ENCODE measurements at regions not wholly inside any gene's neighbourhood (a gene's known extent, or its start where the extent isn't known, plus 50 kb on each side); places are given as distances from the start of the nearest gene placed in this dataset.

DNA sequence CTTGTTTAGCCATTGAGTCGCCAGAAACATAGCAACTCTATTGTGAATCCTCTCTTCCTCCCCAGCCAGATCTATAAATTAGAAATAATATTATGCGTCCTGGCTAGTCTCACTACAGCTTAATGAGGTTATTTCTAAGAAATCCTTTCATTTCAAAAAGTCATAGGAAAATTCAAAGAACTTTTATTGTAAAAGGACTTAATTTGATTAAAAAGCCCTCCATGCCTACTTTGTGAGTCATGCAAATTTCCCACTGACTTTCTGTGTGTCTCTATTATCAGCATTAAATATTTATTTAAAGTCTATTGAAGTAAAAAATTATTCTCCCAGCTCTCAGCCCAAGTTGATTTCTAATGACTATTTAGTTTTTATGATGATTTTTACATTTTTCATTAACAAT, 160.7 kb downstream of the PHLDA1 start:
- Histone ChIP-seq H3K4me3 (ENCODE audit: low read depth in 1 of 3, low read length in 3 of 3) (no peak overlapping the region), H3K9ac (ENCODE audit: low read depth in 1 of 2, low read length in 2 of 2) (no peak overlapping the region), H3K4me1 (ENCODE audit: control insufficient read depth in 4 of 4, insufficient read depth in 4 of 4, low read length in 3 of 4) (peaks cover 0 to 7% (median 2%) of the 10 kb centered on the region in 4 donors), H3K36me3 (ENCODE audit: control insufficient read depth in 4 of 4, insufficient read depth in 3 of 4, low read depth in 1 of 4, low read length in 3 of 4) (no peaks in the 10 kb centered on the region), H3K9me3 (ENCODE audit: control insufficient read depth in 4 of 4, low read length in 3 of 4) (no peaks in the 10 kb centered on the region), H3K27me3 (ENCODE audit: control insufficient read depth in 4 of 4, insufficient read depth in 4 of 4, low read length in 3 of 4) (no peaks in the 10 kb centered on the region), H3K27ac (ENCODE audit: low read depth in 1 of 2, low read length in 2 of 2) (no peak overlapping the region)
- TF ChIP-seq HNF4G (IDR thresholded peaks at IDR 0.05), result no peak
- no peak for TF ChIP-seq JUND (IDR thresholded peaks at IDR 0.05)
- TF ChIP-seq RXRA (IDR thresholded peaks at IDR 0.05), result no peak
- no peak for TF ChIP-seq FOXA2 (IDR thresholded peaks at IDR 0.05)
- TF ChIP-seq, protein P1, sequence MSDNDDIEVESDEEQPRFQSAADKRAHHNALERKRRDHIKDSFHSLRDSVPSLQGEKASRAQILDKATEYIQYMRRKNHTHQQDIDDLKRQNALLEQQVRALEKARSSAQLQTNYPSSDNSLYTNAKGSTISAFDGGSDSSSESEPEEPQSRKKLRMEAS (IDR thresholded peaks at IDR 0.05), result no peak
- no peak for TF ChIP-seq RAD21 (IDR thresholded peaks at IDR 0.05)
- no peak for TF ChIP-seq YY1 (IDR thresholded peaks at IDR 0.05)
- no peak for TF ChIP-seq HNF4A (conservative IDR thresholded peaks at IDR 0.05)
- TF ChIP-seq, protein P2, sequence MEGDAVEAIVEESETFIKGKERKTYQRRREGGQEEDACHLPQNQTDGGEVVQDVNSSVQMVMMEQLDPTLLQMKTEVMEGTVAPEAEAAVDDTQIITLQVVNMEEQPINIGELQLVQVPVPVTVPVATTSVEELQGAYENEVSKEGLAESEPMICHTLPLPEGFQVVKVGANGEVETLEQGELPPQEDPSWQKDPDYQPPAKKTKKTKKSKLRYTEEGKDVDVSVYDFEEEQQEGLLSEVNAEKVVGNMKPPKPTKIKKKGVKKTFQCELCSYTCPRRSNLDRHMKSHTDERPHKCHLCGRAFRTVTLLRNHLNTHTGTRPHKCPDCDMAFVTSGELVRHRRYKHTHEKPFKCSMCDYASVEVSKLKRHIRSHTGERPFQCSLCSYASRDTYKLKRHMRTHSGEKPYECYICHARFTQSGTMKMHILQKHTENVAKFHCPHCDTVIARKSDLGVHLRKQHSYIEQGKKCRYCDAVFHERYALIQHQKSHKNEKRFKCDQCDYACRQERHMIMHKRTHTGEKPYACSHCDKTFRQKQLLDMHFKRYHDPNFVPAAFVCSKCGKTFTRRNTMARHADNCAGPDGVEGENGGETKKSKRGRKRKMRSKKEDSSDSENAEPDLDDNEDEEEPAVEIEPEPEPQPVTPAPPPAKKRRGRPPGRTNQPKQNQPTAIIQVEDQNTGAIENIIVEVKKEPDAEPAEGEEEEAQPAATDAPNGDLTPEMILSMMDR (IDR thresholded peaks at IDR 0.05; ENCODE audit: low read depth, low read length, missing input control), result no peak
- TF ChIP-seq, protein P3, sequence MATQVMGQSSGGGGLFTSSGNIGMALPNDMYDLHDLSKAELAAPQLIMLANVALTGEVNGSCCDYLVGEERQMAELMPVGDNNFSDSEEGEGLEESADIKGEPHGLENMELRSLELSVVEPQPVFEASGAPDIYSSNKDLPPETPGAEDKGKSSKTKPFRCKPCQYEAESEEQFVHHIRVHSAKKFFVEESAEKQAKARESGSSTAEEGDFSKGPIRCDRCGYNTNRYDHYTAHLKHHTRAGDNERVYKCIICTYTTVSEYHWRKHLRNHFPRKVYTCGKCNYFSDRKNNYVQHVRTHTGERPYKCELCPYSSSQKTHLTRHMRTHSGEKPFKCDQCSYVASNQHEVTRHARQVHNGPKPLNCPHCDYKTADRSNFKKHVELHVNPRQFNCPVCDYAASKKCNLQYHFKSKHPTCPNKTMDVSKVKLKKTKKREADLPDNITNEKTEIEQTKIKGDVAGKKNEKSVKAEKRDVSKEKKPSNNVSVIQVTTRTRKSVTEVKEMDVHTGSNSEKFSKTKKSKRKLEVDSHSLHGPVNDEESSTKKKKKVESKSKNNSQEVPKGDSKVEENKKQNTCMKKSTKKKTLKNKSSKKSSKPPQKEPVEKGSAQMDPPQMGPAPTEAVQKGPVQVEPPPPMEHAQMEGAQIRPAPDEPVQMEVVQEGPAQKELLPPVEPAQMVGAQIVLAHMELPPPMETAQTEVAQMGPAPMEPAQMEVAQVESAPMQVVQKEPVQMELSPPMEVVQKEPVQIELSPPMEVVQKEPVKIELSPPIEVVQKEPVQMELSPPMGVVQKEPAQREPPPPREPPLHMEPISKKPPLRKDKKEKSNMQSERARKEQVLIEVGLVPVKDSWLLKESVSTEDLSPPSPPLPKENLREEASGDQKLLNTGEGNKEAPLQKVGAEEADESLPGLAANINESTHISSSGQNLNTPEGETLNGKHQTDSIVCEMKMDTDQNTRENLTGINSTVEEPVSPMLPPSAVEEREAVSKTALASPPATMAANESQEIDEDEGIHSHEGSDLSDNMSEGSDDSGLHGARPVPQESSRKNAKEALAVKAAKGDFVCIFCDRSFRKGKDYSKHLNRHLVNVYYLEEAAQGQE (IDR thresholded peaks at IDR 0.05), result no peak
- no peak for TF ChIP-seq FOXA1 (IDR thresholded peaks at IDR 0.05)
- TF ChIP-seq EGR1 (IDR thresholded peaks at IDR 0.05; ENCODE audit: low read depth in 2 of 2), result no peak
- no peak for TF ChIP-seq SP1 (IDR thresholded peaks at IDR 0.05)
- TF ChIP-seq TAF1 (conservative IDR thresholded peaks at IDR 0.05), result no peak
- no peak for TF ChIP-seq NR2F2 (IDR thresholded peaks at IDR 0.05)
- no peak for TF ChIP-seq GABPA (IDR thresholded peaks at IDR 0.05 in 1 of 2, conservative IDR thresholded peaks at IDR 0.05 in 1 of 2)
- TF ChIP-seq, protein P4, sequence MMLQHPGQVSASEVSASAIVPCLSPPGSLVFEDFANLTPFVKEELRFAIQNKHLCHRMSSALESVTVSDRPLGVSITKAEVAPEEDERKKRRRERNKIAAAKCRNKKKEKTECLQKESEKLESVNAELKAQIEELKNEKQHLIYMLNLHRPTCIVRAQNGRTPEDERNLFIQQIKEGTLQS (IDR thresholded peaks at IDR 0.05), result no peak
- TF ChIP-seq, protein P5, sequence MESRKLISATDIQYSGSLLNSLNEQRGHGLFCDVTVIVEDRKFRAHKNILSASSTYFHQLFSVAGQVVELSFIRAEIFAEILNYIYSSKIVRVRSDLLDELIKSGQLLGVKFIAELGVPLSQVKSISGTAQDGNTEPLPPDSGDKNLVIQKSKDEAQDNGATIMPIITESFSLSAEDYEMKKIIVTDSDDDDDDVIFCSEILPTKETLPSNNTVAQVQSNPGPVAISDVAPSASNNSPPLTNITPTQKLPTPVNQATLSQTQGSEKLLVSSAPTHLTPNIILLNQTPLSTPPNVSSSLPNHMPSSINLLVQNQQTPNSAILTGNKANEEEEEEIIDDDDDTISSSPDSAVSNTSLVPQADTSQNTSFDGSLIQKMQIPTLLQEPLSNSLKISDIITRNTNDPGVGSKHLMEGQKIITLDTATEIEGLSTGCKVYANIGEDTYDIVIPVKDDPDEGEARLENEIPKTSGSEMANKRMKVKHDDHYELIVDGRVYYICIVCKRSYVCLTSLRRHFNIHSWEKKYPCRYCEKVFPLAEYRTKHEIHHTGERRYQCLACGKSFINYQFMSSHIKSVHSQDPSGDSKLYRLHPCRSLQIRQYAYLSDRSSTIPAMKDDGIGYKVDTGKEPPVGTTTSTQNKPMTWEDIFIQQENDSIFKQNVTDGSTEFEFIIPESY (IDR thresholded peaks at IDR 0.05), result no peak
- DNase-seq (ENCODE audit: low spot score), result no peak
- 93% methylated on average over 2 of the region's 2 CpGs for WGBS

Data from liver (tissue), 8 donors.